T1000 (cell line): ENCODE measurements at regions not wholly inside any gene's neighbourhood (a gene's known extent, or its start where the extent isn't known, plus 50 kb on each side); places are given as distances from the start of the nearest gene placed in this dataset.

ENCODE experiments used
- DNase-seq: peaks from one replicate; lab custom pipeline; 2025; ENCODE audit warnings: mixed read lengths; lab: John Stamatoyannopoulos, UW

GRCh38 chrX:125003746-125004446, 315.8 kb upstream of the TEX13C start:
- no peak for DNase-seq

- no peak for DNase-seq
These were observed 314.9 kb upstream of the TEX13C start for GRCh38 chrX:125004799-125005198.

- DNase-seq = no peak
These were observed 313.8 kb upstream of the TEX13C start for GRCh38 chrX:125005863-125006262.

GRCh38 chrX:125006704-125007103, 313.0 kb upstream of the TEX13C start:
- DNase-seq = no peak

GRCh38 chrX:125012585-125012984, 307.1 kb upstream of the TEX13C start:
- no peak for DNase-seq

- no peak for DNase-seq
These were observed 290.5 kb upstream of the TEX13C start for GRCh38 chrX:125029131-125029530.
